K562 (cell line): ENCODE measurements at regions not wholly inside any gene's neighbourhood (a gene's known extent, or its start where the extent isn't known, plus 50 kb on each side); places are given as distances from the start of the nearest gene placed in this dataset.

Experiments used
- ATAC-seq: fragments of 200-7000 bp; cut with Tn5 transposase; 3 replicates; pipeline ENCODE4 v1.9.1; 2020; ENCODE audit warnings: moderate library complexity
- BruUV-seq: library from RNA; stranded (reverse); fragments of 400-500 nt; replicated peaks from 2 replicates; lab custom pipeline; 2021; lab: Mats Ljungman, UMichigan
- CTCF ChIA-PET: fragments of 300-600 bp; formaldehyde crosslinking; extraction: SDS; loops from one replicate; lab custom pipeline; 2021; ENCODE audit warnings: low intra/inter-chr PET ratio; lab: Yijun Ruan, JAX
- POLR2A ChIA-PET: fragments of 300-600, 350-650 bp; sonication (Branson Sonifier 250); formaldehyde crosslinking; extraction: SDS; loops from one replicate; lab custom pipeline; 2021; ENCODE audit warnings: antibody characterized with exemption, inconsistent platforms; lab: Yijun Ruan, JAX
- DNase-seq, 4 experiments: peaks; one replicate each; pipeline versions ENCODE4 v3.0.0 to v3.0.0-alpha.2; 2011 to 2018; ENCODE audit warnings: low spot score in 3 of 4, mixed read lengths in 3 of 4; ENCODE audit errors: extremely low read depth in 1 of 4
- FAIRE-seq: peaks from 2 replicates; lab custom pipeline; 2011; peaks lifted over from hg19 to GRCh38; lab: Jason Lieb, UNC
- H2AFZ ChIP-seq: 2 replicates; pipeline ENCODE4 v1.6.0; 2011; ENCODE audit warnings: low read depth, low read length, control low read depth, inconsistent platforms
- H3K27ac ChIP-seq: fragments of 200-600 bp; 3 replicates; pipeline ENCODE4 v1.8.0; 2011; ENCODE audit warnings: low read depth, mild to moderate bottlenecking, control low read depth, inconsistent platforms, low read length, moderate library complexity, mixed read lengths; ENCODE audit errors: extremely low read depth
- H3K27me3 ChIP-seq, 2 experiments: fragments of 300-600 bp in 1 of 2; 2 replicates in 1 of 2; 3 replicates in 1 of 2; pipeline versions ENCODE4 v1.6.0 to v1.8.0; 2011; ENCODE audit warnings: inconsistent platforms in 2 of 2, low read length in 2 of 2, mild to moderate bottlenecking in 1 of 2, mixed read lengths in 1 of 2, moderate library complexity in 1 of 2; ENCODE audit not compliant: control insufficient read depth in 2 of 2, insufficient read depth in 2 of 2
- H3K36me3 ChIP-seq: fragments of 300-600 bp; 3 replicates; pipeline ENCODE4 v1.8.0; 2011; ENCODE audit warnings: mild to moderate bottlenecking, low read length, inconsistent platforms; ENCODE audit not compliant: control insufficient read depth, insufficient read depth
- H3K4me1 ChIP-seq, 2 experiments: fragments of 200-600 bp in 1 of 2; replicated peaks in 1 of 2; 2 replicates in 1 of 2; 3 replicates in 1 of 2; pipeline versions ENCODE4 v1.5.1 to v1.8.0; 2011; ENCODE audit warnings: inconsistent platforms in 2 of 2, low read length in 2 of 2, mild to moderate bottlenecking in 1 of 2, mixed read lengths in 1 of 2, moderate library complexity in 1 of 2; ENCODE audit not compliant: control insufficient read depth in 2 of 2, insufficient read depth in 2 of 2
- H3K4me2 ChIP-seq: 2 replicates; pipeline ENCODE4 v1.6.1; 2011; ENCODE audit warnings: low read length, control low read depth, inconsistent platforms, mixed read lengths; ENCODE audit not compliant: insufficient read depth
- H3K4me3 ChIP-seq: fragments of 200-600 bp; sonication (generic), shearing (Covaris generic); 2 replicates; pipeline ENCODE4 v1.5.1; 2016; ENCODE audit warnings: control low read depth, inconsistent platforms
- H3K79me2 ChIP-seq: fragments of 200-600 bp; 3 replicates; pipeline ENCODE4 v1.8.0; 2011; ENCODE audit warnings: low read length, inconsistent platforms; ENCODE audit not compliant: control insufficient read depth, insufficient read depth
- H3K9ac ChIP-seq, 2 experiments: 2 replicates each; pipeline versions ENCODE4 v1.6.0 to v1.6.1; 2011; ENCODE audit warnings: low read depth in 2 of 2, low read length in 2 of 2, control low read depth in 1 of 2, inconsistent platforms in 1 of 2, mild to moderate bottlenecking in 1 of 2, mixed read lengths in 1 of 2; ENCODE audit not compliant: insufficient read depth in 1 of 2
- H3K9me1 ChIP-seq: one replicate; pipeline ENCODE4 v1.6.0; 2011; ENCODE audit warnings: inconsistent platforms, mild to moderate bottlenecking, low read length, moderate library complexity; ENCODE audit not compliant: control insufficient read depth, insufficient read depth
- H3K9me3 ChIP-seq: replicated peaks from 2 replicates; pipeline ENCODE4 v1.5.1; 2011; ENCODE audit warnings: low read depth, low read length, inconsistent platforms; ENCODE audit not compliant: control insufficient read depth, insufficient read depth
- H4K20me1 ChIP-seq: replicated peaks from 2 replicates; pipeline ENCODE4 v1.6.1; 2011; ENCODE audit warnings: low read length, inconsistent platforms, mixed read lengths; ENCODE audit not compliant: control insufficient read depth, insufficient read depth
- ADNP ChIP-seq: fragments of 200-800 bp; sonication (Bioruptor generic); IDR thresholded peaks from 2 replicates; pipeline ENCODE4 v1.6.1; 2016; ENCODE audit warnings: missing genetic modification characterization, missing compliant biosample characterization
- CUX1 ChIP-seq: fragments of 200-800 bp; sonication (Bioruptor generic); IDR thresholded peaks from 2 replicates; pipeline ENCODE4 v1.6.1; 2016; ENCODE audit warnings: missing genetic modification characterization, missing compliant biosample characterization
- E2F5 ChIP-seq: sonication (generic); formaldehyde crosslinking; IDR thresholded peaks from 2 replicates; pipeline ENCODE4 v1.8.0; 2022; ENCODE audit warnings: mild to moderate bottlenecking, missing genetic modification reagents
- EGR1 ChIP-seq: fragments of 450-650 bp; conservative IDR thresholded peaks from 2 replicates; pipeline ENCODE4 v1.6.1; 2017; ENCODE audit warnings: mild to moderate bottlenecking
- ELF4 ChIP-seq: fragments of 450-650 bp; formaldehyde crosslinking; IDR thresholded peaks from 2 replicates; pipeline ENCODE4 v1.4.0; 2022; ENCODE audit warnings: missing genetic modification characterization
- KLF10 ChIP-seq: fragments of 250-450 bp; sonication (Bioruptor Pico); IDR thresholded peaks from 2 replicates; pipeline ENCODE4 v1.6.1; 2021; ENCODE audit warnings: matching md5 sums
- ZNF282 ChIP-seq: sonication (generic); formaldehyde crosslinking; IDR thresholded peaks from 2 replicates; pipeline ENCODE4 v1.8.1; 2023; ENCODE audit warnings: missing genetic modification reagents
- ZNF431 ChIP-seq: sonication (generic); formaldehyde crosslinking; IDR thresholded peaks from 2 replicates; pipeline ENCODE4 v1.8.0; 2022; ENCODE audit warnings: mild to moderate bottlenecking, missing genetic modification reagents
- in situ Hi-C: fragments of 300-500 bp; cut with MboI; formaldehyde crosslinking; loops from 4 replicates; pipeline ENCODE4 v1.15.0; 2018; ENCODE audit warnings: inconsistent platforms, mixed read lengths
- intact Hi-C: fragments of 100-400 bp; cut with micrococcal nuclease; formaldehyde crosslinking; loops from 2 replicates; pipeline ENCODE4 v1.14.2; 2022

- in situ Hi-C loops: no loop called here
- H3K4me1 ChIP-seq: no peaks in the 10 kb centered on the region
- TF ChIP-seq KLF10 (CRISPR knock-in tag) (no peak), ZNF282 (CRISPR knock-in tag) (no peak), E2F5 (CRISPR knock-in tag) (no peak), ZNF431 (CRISPR knock-in tag) (no peak), ADNP (tag) (no peak), EGR1 (no peak), CUX1 (CRISPR knock-in tag) (no peak), ELF4 (CRISPR knock-in tag) (no peak)
- POLR2A ChIA-PET: no interaction called here
- ATAC-seq (no peak), DNase-seq (no peak), FAIRE-seq (no peak)
- no peaks in the 10 kb centered on the region for H3K27me3 ChIP-seq
- no peaks in the 10 kb centered on the region for H3K9me1 ChIP-seq
- no peaks in the 10 kb centered on the region for H3K36me3 ChIP-seq
- H4K20me1 ChIP-seq: no peaks in the 10 kb centered on the region
- H2AFZ ChIP-seq: no peak overlapping the region
- intact Hi-C loops: no loop called here
- no peaks in the 10 kb centered on the region for H3K79me2 ChIP-seq
- H3K9me3 ChIP-seq: no peaks in the 10 kb centered on the region
- no peak overlapping the region for H3K4me2 ChIP-seq
- H3K27ac ChIP-seq: no peak overlapping the region
- no peak overlapping the region for H3K4me3 ChIP-seq
- no TSS peak for BruUV-seq
- no peak overlapping the region for H3K9ac ChIP-seq
- CTCF ChIA-PET: no interaction called here
Observed at GRCh38 chr2:193539188-193539587, 1344.5 kb upstream of the TMEFF2 start.
